Right ventricle myocardium superior (tissue), 1 donor: ENCODE measurements at regions not wholly inside any gene's neighbourhood (a gene's known extent, or its start where the extent isn't known, plus 50 kb on each side); places are given as distances from the start of the nearest gene placed in this dataset.

Source experiments
- ATAC-seq: fragments of 200-7000 bp; cut with Tn5 transposase; one replicate; pipeline ENCODE4 v1.9.1; 2020; ENCODE audit warnings: mild to moderate bottlenecking; ENCODE audit not compliant: poor library complexity
- DNase-seq: peaks from one replicate; pipeline ENCODE4 v3.0.0-alpha.2; 2020
- intact Hi-C: fragments of 100-400 bp; cut with DNase I; formaldehyde crosslinking; loops from one replicate; pipeline ENCODE4 v1.11.2; 2022
- donor health status: DM: no; HTN: yes; CAD: no; lungs with severe emphysema.

- ATAC-seq (no peak), DNase-seq (no peak)
- intact Hi-C loops, result no loop called here
Observed at GRCh38 chr12:87801860-87802720, 227.1 kb downstream of the C12orf50 start.

- intact Hi-C loops, result no loop called here
- DNase-seq (no peak), ATAC-seq (no peak)
Observed at GRCh38 chr12:87796961-87797516, 232.2 kb downstream of the C12orf50 start.

DNA sequence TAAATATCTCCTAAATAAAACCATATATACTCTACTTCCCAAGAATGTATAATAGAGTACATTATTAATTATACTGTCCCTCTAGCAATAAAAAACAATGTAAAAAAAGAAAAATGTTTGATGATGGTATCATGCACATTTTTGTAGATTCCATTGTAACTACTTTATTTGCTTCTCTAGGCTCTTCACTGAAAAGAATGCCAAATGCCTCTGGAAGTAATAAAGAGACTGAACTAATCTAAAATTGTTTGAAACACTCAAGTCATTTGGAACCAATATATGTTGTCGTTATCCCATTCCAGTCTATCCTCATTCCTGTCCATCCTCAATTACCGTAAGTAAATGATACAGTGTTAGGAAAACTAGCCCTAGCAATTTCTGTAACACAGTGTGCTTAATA is 233.6 kb downstream of the C12orf50 start:
- DNase-seq (no peak), ATAC-seq (no peak)
- intact Hi-C loops, result no loop called here

GRCh38 chr12:87794854-87795253 is 234.3 kb downstream of the C12orf50 start:
- intact Hi-C loops, result no loop called here
- DNase-seq, result no peak

GRCh38 chr12:87793131-87793530 is 236.1 kb downstream of the C12orf50 start:
- intact Hi-C loops, result no loop called here
- DNase-seq (no peak), ATAC-seq (no peak)

More at GRCh38 chr12:87794854-87795253, 234.3 kb downstream of the C12orf50 start:
- ATAC-seq, result no peak

DNA sequence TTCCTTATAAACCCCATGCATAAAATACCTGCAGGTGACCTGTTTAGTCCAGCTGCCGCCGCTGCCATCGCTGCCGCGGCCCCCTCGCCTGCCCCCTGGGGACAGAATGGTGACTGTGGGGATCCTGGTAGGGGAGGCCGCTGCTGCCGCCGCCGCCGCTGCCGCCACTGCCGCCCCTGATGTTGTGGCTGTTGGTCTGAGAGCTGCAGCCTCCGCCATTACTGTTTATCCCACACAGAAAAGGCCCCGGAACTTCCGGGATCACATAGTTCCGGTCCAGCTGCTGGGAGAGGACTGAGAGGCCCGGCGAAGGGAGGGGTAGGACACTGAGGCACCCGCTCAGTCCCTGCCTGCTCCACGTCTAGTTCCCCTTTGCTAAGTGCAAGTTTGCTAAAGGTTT is 244.9 kb downstream of the C12orf50 start:
- intact Hi-C loops, result no loop called here
- ATAC-seq (no peak), DNase-seq (no peak)

- DNase-seq (no peak), ATAC-seq (no peak)
- intact Hi-C loops, result no loop called here
Observed at GRCh38 chr12:87783467-87783866, 245.7 kb downstream of the C12orf50 start.

GRCh38 chr12:87782838-87783237 is 246.4 kb downstream of the C12orf50 start:
- ATAC-seq, result no peak
- DNase-seq, result no peak
- intact Hi-C loops, result no loop called here

DNA sequence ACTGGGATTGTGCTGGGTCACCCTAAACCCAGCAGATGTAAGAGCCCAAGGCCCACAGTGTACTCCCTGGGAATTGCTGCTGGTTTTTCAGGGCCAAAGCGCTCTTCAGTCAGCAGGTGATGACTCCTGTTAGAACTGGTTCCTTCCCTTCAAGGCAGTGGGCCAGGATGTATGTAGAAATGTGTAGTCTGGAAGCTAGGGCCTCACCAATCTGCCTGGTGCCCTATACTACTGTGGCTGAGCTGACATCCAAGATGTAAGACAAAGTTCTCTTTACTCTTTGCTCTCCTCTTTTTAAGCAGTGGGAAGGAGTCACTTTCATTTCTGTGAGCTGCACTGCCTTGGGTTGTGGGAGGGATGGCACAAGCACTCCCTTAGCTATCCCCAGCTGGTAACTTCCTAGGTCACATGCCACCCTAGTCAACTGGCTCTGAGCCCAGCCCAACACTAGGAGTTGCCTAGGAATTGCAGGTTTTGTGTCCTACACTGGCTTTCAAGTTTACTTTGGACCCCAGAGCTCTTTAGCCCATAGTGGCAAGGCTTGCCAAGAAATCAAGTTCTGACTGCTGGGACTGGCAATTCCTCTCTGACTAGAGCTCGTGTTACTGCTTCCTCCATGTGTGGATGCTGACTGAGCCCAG is 249.2 kb downstream of the C12orf50 start:
- DNase-seq (no peak), ATAC-seq (no peak)
- intact Hi-C loops, result no loop called here

- DNase-seq, result no peak
- no peak for ATAC-seq
- intact Hi-C loops, result no loop called here
Observed at GRCh38 chr12:87779016-87779415, 250.2 kb downstream of the C12orf50 start.

DNA sequence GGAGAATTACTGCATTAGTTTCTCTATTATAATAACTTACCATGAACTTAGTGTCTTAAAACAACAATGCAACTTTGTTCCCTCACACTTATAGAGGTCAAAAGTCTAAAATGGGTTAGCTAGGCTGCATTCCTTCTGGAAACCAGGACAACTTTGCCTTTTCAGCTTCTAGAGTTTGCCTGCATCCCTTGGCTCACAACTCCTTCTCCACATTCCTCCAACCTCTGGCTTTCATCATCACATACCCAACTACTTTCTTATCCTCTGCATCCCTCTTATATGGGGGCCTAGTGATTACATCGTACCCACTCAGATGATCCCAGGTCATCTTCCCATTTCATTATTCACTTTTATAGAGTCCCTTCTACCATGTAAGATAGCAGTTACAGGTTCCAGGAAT is 251.1 kb downstream of the C12orf50 start:
- ATAC-seq (no peak), DNase-seq (no peak)
- intact Hi-C loops, result no loop called here

GRCh38 chr12:87775784-87776183 is 253.4 kb downstream of the C12orf50 start:
- intact Hi-C loops, result no loop called here
- DNase-seq (no peak), ATAC-seq (no peak)

- DNase-seq, result no peak
- intact Hi-C loops, result no loop called here
- no peak for ATAC-seq
Observed at GRCh38 chr12:87775051-87775450, 254.2 kb downstream of the C12orf50 start.

- DNase-seq, result no peak
- ATAC-seq, result no peak
- intact Hi-C loops, result no loop called here
Observed at GRCh38 chr12:87772401-87772800, 256.8 kb downstream of the C12orf50 start.

- intact Hi-C loops, result no loop called here
- ATAC-seq (no peak), DNase-seq (no peak)
Observed at GRCh38 chr12:87768501-87769287, 260.5 kb downstream of the C12orf50 start.

DNA sequence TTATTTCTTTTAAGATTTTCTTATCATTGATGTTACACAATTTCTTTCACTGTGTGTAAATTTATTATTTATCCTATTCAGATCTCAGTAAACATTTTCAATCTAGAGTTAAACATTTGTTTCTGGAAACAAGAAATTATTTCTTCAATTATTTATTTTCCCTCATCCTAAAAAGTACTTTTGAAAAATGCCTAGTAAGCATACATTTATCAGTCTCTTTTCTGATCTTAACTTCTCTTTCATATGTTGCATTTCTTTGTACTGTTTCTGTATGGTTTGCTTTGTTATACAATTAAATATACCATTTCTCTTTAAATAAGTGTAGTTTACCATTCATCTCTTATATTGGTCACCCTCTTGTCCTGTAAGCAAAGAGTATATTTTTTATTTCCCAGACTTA is 263.2 kb downstream of the C12orf50 start:
- ATAC-seq (no peak), DNase-seq (no peak)
- intact Hi-C loops, result no loop called here

GRCh38 chr12:87760943-87761342 is 268.3 kb downstream of the C12orf50 start:
- intact Hi-C loops, result no loop called here
- DNase-seq (no peak), ATAC-seq (no peak)

DNA sequence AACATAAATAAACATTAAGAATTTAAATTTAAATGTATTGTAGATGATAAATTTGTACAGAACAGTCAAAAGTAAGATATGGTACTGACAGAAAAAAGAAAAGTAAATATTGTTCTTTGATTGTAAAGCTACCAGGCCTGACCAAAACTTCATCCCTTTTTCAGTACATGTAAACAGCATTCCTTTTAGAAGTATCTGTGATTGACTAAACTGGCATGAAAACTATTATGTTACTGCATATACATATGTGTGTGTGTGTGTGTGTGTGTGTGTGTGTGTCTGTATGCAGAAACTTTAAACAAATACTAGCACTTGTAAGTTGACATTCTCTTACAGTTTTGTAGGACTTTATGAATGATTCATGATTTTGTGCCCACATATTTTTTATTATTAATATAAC is 270.9 kb downstream of the C12orf50 start:
- DNase-seq, result no peak
- ATAC-seq, result no peak
- intact Hi-C loops, result no loop called here

- DNase-seq (no peak), ATAC-seq (no peak)
- intact Hi-C loops, result no loop called here
Observed at GRCh38 chr12:87756721-87757120, 272.5 kb downstream of the C12orf50 start.
